ENCODE measurements at regions not wholly inside any gene's neighbourhood (a gene's known extent, or its start where the extent isn't known, plus 50 kb on each side); places are given as distances from the start of the nearest gene placed in this dataset.

DNA sequence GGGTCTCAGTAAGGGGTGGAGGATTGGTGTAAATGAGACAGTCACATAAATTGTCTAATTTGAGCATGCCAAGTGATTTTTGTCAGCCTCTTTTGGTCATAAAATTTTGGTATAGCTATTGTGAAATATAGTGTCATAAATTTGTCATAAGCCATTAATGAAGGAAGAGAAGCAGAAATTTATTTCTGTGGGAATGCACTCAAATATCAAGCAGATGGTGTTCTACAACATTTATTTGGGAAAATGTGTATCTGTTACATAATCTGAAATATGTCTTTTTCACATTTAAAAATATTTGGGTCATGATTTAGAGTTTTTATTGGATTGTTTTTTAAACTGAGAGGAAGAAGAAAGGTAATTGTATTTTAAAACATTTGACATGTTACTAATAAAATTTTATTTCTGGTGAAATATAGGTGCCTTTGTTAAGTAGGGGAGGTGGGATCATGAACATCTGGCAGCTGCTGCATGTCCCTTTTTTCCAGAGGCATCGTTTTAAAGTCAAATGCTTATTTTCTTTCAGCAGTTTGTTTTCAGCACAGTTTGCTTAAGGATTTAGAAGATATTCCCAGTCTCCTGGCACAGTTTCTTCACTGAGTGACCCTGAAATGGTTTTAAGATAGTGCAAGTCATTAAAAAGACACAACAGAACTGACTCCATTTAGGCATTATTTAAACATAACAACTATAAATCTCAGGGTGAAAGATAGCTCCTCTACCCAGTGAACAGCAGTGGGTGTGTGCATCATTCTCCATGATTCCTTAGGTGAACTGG lies 371.7 kb downstream of the SNAPC1 start:
- TF ChIP-seq, protein P1, sequence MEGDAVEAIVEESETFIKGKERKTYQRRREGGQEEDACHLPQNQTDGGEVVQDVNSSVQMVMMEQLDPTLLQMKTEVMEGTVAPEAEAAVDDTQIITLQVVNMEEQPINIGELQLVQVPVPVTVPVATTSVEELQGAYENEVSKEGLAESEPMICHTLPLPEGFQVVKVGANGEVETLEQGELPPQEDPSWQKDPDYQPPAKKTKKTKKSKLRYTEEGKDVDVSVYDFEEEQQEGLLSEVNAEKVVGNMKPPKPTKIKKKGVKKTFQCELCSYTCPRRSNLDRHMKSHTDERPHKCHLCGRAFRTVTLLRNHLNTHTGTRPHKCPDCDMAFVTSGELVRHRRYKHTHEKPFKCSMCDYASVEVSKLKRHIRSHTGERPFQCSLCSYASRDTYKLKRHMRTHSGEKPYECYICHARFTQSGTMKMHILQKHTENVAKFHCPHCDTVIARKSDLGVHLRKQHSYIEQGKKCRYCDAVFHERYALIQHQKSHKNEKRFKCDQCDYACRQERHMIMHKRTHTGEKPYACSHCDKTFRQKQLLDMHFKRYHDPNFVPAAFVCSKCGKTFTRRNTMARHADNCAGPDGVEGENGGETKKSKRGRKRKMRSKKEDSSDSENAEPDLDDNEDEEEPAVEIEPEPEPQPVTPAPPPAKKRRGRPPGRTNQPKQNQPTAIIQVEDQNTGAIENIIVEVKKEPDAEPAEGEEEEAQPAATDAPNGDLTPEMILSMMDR (IDR thresholded peaks at IDR 0.05; ENCODE audit: control extremely low read depth, extremely low read depth): no peak
- no peaks in the 10 kb centered on the region for H3K36me3 ChIP-seq (ENCODE audit: control insufficient read depth in 4 of 4, insufficient read depth in 4 of 4, low read length in 4 of 4)
- ATAC-seq (ENCODE audit: insufficient read depth, low FRiP score) (no peak), DNase-seq (peak; percentile 21 to 82 (median 81))
- H3K9me3 ChIP-seq (ENCODE audit: control insufficient read depth in 4 of 4, insufficient read depth in 3 of 4, low read length in 3 of 4): no peaks in the 10 kb centered on the region
- no peak overlapping the region for H3K27ac ChIP-seq (ENCODE audit: low read depth in 1 of 2, low read length in 1 of 2)
- no peak overlapping the region for H3K9ac ChIP-seq (ENCODE audit: insufficient read depth in 1 of 2, low read length in 2 of 2)
- no peaks in the 10 kb centered on the region for H3K27me3 ChIP-seq (ENCODE audit: control insufficient read depth in 3 of 3, insufficient read depth in 3 of 3, low read length in 2 of 3)
- peaks cover 0 to 29% (median 0%) of the 10 kb centered on the region in 5 donors for H3K4me1 ChIP-seq (ENCODE audit: control insufficient read depth in 5 of 5, insufficient read depth in 5 of 5, low read length in 5 of 5)
- 60% methylated on average over 1 of the region's 1 CpG for WGBS, 2 donors
- no peak overlapping the region for H3K4me3 ChIP-seq

DNA sequence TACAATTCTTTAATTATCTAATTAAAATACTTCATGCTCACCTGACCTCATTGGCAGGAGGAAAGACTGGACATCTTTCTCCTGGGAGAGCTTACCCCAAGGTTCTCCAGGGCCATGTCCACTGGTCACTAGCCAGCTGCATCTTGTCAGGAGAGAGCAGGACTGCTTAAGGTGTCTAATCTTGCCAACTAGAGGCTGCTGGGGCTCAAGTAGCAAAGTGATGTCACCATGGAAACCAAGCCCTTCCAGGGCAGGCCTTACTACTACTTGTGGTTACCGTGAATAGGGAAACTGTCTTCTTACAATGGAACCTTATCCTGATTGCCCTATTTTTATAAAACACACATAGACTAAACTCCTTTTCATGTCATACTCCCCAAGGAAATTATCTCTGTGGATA lies 376.4 kb downstream of the SNAPC1 start:
- WGBS, 2 donors: 38 to 55% methylated on average over 1 of the region's 1 CpG
- TF ChIP-seq, protein P1 (IDR thresholded peaks at IDR 0.05; ENCODE audit: control extremely low read depth, extremely low read depth): no peak
- peak in 2 of 3 donors; percentile 37 to 38 for DNase-seq

DNA sequence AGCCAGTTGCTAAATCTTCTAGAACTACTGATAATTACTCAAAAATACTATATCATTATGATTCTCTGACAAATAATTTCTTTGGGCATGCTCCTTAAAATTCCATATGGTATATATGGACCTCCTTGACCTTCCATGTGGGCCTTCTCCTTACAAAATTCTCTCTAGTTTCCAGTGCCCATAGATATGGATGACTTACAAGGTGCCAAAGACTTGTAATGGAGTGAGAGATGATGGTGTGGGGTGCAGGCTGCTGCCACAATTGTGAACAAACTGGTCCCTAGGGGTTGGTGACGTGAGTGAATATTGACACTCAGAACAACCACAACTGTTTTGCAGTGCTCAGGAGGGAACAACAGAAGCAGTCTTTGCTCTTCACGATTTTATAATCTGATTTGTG lies 378.9 kb downstream of the SNAPC1 start:
- no peak for ATAC-seq (ENCODE audit: insufficient read depth, low FRiP score)
- Histone ChIP-seq H3K4me3 (no peak overlapping the region), H3K27ac (ENCODE audit: low read depth in 1 of 2, low read length in 1 of 2) (no peak overlapping the region), H3K36me3 (ENCODE audit: control insufficient read depth in 4 of 4, insufficient read depth in 4 of 4, low read length in 4 of 4) (no peaks in the 10 kb centered on the region), H3K9me3 (ENCODE audit: control insufficient read depth in 4 of 4, insufficient read depth in 3 of 4, low read length in 3 of 4) (peaks cover 0 to 3% (median 0%) of the 10 kb centered on the region in 4 donors), H3K27me3 (ENCODE audit: control insufficient read depth in 3 of 3, insufficient read depth in 3 of 3, low read length in 2 of 3) (no peaks in the 10 kb centered on the region), H3K4me1 (ENCODE audit: control insufficient read depth in 5 of 5, insufficient read depth in 5 of 5, low read length in 5 of 5) (peaks cover 0 to 47% (median 0%) of the 10 kb centered on the region in 5 donors), H3K9ac (ENCODE audit: insufficient read depth in 1 of 2, low read length in 2 of 2) (no peak overlapping the region)
- DNase-seq: peak in 2 of 3 donors; percentile 57 to 58
- 77 to 80% methylated on average over 2 of the region's 2 CpGs for WGBS, 2 donors
- TF ChIP-seq, protein P1 (IDR thresholded peaks at IDR 0.05; ENCODE audit: control extremely low read depth, extremely low read depth): no peak

More for the DNA sequence above, 376.4 kb downstream of the SNAPC1 start:
- Histone ChIP-seq H3K27ac (ENCODE audit: low read depth in 1 of 2, low read length in 1 of 2) (no peak overlapping the region), H3K9ac (ENCODE audit: insufficient read depth in 1 of 2, low read length in 2 of 2) (no peak overlapping the region), H3K27me3 (ENCODE audit: control insufficient read depth in 3 of 3, insufficient read depth in 3 of 3, low read length in 2 of 3) (no peaks in the 10 kb centered on the region), H3K4me3 (no peak overlapping the region), H3K36me3 (ENCODE audit: control insufficient read depth in 4 of 4, insufficient read depth in 4 of 4, low read length in 4 of 4) (no peaks in the 10 kb centered on the region), H3K4me1 (ENCODE audit: control insufficient read depth in 5 of 5, insufficient read depth in 5 of 5, low read length in 5 of 5) (peaks cover 0 to 48% (median 0%) of the 10 kb centered on the region in 5 donors), H3K9me3 (ENCODE audit: control insufficient read depth in 4 of 4, insufficient read depth in 3 of 4, low read length in 3 of 4) (no peaks in the 10 kb centered on the region)
- no peak for ATAC-seq (ENCODE audit: insufficient read depth, low FRiP score)
